ENCODE measurements at regions not wholly inside any gene's neighbourhood (a gene's known extent, or its start where the extent isn't known, plus 50 kb on each side); places are given as distances from the start of the nearest gene placed in this dataset.

DNA sequence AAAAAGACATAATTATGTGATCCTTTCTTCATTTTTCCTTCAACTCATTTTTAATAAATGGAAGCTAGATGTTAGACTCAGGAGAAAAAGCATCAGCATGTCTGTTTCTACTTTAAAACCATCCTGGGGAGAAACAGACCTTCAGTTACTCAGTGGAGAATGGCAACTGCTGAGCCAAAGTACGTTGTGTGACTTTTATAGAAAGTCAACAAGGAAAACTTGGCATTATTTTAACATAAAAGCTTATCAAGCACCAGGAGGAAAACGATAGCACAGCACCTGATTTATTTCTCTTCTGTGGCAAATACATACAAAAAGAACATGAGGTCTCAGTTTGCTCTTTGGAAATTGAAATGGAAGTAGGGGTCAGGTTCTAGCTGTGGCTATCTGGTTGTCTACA lies 115.3 kb upstream of the RIPOR2 start:
- Histone ChIP-seq H4K5ac (ENCODE audit: low read depth, low read length) (peak overlapping the region; percentile 85; the same call in 1 of the 2 replicates), H3K27me3 (ENCODE audit: control insufficient read depth, insufficient read depth, low read length) (no peaks in the 10 kb centered on the region), H4K20me1 (ENCODE audit: insufficient read depth, low read length) (no peaks in the 10 kb centered on the region), H2AK9ac (replicated peaks; ENCODE audit: low read depth, low read length, poor library complexity) (no peak overlapping the region), H3K4me2 (ENCODE audit: low read depth, low read length) (peak overlapping the region; percentile 50; the same call in 1 of the 2 replicates), H3K14ac (replicated peaks; ENCODE audit: low read depth, low read length) (peak overlapping the region; percentile 74), H3K9ac (ENCODE audit: low read depth, low read length) (0 out of 2 replicates have a peak overlapping the region, but pooled peaks have one; percentile 69), H3K18ac (ENCODE audit: low read depth, low read length) (peak overlapping the region; percentile 95), H2BK120ac (ENCODE audit: low read depth, low read length) (peak overlapping the region; percentile 95), H3K9me1 (ENCODE audit: insufficient read depth, low read length) (peaks cover 17% of the 10 kb centered on the region), H3K9me3 (ENCODE audit: control insufficient read depth, insufficient read depth, low read length) (no peaks in the 10 kb centered on the region), H2BK20ac (ENCODE audit: low read depth, low read length) (peak overlapping the region; percentile 91; the same call in 1 of the 2 replicates), H2AFZ (replicated peaks; ENCODE audit: low read length, poor library complexity) (no peak overlapping the region), H3K56ac (ENCODE audit: extremely low read depth, insufficient read depth, low read length) (peak overlapping the region; percentile 21; the same call in 1 of the 2 replicates), H3K4me3 (ENCODE audit: insufficient read depth, low read depth, low read length) (no peak overlapping the region), H2BK5ac (ENCODE audit: low read depth, low read length, poor library complexity, severe bottlenecking) (peak overlapping the region; percentile 88), H3K4ac (ENCODE audit: low read depth, low read length) (peak overlapping the region; percentile 82; the same call in 1 of the 2 replicates), H3K4me1 (ENCODE audit: control insufficient read depth, insufficient read depth, low read length) (peaks cover 30% of the 10 kb centered on the region), H4K8ac (ENCODE audit: low read depth in 2 of 2, low read length in 2 of 2) (peak overlapping the region; percentile 32 to 88), H4K91ac (ENCODE audit: insufficient read depth, low read depth, low read length) (peak overlapping the region; percentile 26; the same call in 1 of the 2 replicates), H2AK5ac (ENCODE audit: low read depth, low read length) (peak overlapping the region; percentile 68), H3K27ac (ENCODE audit: insufficient read depth, low read length) (peak overlapping the region; percentile 97; the same call in 1 of the 2 replicates), H2BK15ac (ENCODE audit: low read depth, low read length) (peak overlapping the region; percentile 48), H3K36me3 (ENCODE audit: control insufficient read depth, insufficient read depth, low read length) (no peaks in the 10 kb centered on the region), H3K79me1 (ENCODE audit: low read depth in 1 of 2, low read length in 2 of 2) (no peaks in the 10 kb centered on the region), H3K23ac (ENCODE audit: low read depth, low read length) (peak overlapping the region; percentile 50; the same call in 1 of the 2 replicates)
- in situ Hi-C loops (cut with MboI; ENCODE audit: low sequenced_read_pairs) (no loop called here), intact Hi-C loops (cut with micrococcal nuclease) (no loop called here), dilution Hi-C loops (cut with HindIII; ENCODE audit: low sequenced_read_pairs, unreplicated experiment) (no loop called here)
- BruUV-seq (replicated peaks) = no TSS peak
- no CpG with 5 or more reads among the region's 2 CpGs for WGBS, 2 experiments (ENCODE audit: extremely low coverage in 2 of 2, insufficient read length in 1 of 2)
- no peak for ATAC-seq (ENCODE audit: low read depth)
- no peak for DNase-seq
- POLR2A ChIA-PET (ENCODE audit: unreplicated experiment) = no interaction called here
- CTCF ChIA-PET = no interaction called here
- no peak for TF ChIP-seq FOS (IDR thresholded peaks at IDR 0.05; ENCODE audit: low read depth, low read length)
- no peak for TF ChIP-seq RCOR1 (IDR thresholded peaks at IDR 0.05; ENCODE audit: insufficient replicate concordance, low read length)

Measured in IMR-90 (cell line).